Kidney epithelial cell (primary cell): ENCODE measurements at regions not wholly inside any gene's neighbourhood (a gene's known extent, or its start where the extent isn't known, plus 50 kb on each side); places are given as distances from the start of the nearest gene placed in this dataset.

Source experiments
- DNase-seq: peaks from one replicate; pipeline ENCODE4 v3.0.0-alpha.2; 2010; ENCODE audit warnings: low read depth
- H3K27me3 ChIP-seq: 2 replicates; pipeline ENCODE4 v1.6.0; 2011; ENCODE audit warnings: low read length; ENCODE audit not compliant: control insufficient read depth, insufficient read depth
- H3K36me3 ChIP-seq: 2 replicates; pipeline ENCODE4 v1.5.1; 2011; ENCODE audit warnings: low read length; ENCODE audit not compliant: control insufficient read depth, insufficient read depth
- H3K4me3 ChIP-seq: 2 replicates; pipeline ENCODE4 v1.5.1; 2011; ENCODE audit warnings: low read depth, mild to moderate bottlenecking, control low read depth, low read length
- CTCF ChIP-seq: IDR thresholded peaks from 2 replicates; pipeline ENCODE4 v1.5.1; 2011; ENCODE audit warnings: mild to moderate bottlenecking, moderate library complexity, low read length, control low read depth, inconsistent platforms; ENCODE audit not compliant: insufficient read depth, poor library complexity, severe bottlenecking

DNA sequence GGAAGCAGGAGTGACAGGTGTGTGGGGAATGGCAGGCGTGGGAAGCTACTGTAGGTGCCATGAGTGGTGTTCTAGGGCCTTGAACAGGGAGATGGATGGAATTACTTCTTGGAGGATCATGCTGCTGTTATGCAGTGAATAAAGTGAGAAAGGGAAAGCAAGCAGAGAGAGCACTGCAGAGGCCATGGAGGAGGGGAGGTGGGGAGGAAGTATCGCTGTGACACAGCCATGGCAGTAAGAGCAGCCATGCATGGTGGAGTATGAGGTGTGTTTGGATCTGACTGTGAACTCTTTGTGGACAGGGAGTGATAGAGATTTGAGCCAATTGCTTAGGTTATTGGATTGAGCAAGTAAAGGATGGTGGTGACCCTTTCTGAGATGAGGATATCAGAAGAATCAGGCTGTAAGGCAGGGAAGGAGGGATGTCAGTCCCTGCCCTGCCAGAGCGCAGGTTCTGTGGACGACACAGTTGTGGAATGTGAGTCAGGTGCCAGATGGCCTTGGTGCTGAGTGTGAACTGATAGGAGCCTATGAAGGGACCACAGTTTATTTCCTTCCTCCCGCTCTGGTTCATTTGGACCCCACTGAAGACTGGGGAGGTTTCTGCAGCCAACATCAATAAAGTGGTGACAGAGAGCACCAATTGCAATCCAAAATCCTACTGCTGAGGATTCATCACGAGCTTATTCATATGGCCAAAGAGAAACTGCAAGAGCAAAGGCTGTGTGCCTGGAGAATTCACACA, 105.5 kb upstream of the TMEM72 start:
- H3K27me3 ChIP-seq = no peaks in the 10 kb centered on the region
- no peaks in the 10 kb centered on the region for H3K36me3 ChIP-seq
- no peak for TF ChIP-seq CTCF
- H3K4me3 ChIP-seq = no peak overlapping the region
- no peak for DNase-seq

DNA sequence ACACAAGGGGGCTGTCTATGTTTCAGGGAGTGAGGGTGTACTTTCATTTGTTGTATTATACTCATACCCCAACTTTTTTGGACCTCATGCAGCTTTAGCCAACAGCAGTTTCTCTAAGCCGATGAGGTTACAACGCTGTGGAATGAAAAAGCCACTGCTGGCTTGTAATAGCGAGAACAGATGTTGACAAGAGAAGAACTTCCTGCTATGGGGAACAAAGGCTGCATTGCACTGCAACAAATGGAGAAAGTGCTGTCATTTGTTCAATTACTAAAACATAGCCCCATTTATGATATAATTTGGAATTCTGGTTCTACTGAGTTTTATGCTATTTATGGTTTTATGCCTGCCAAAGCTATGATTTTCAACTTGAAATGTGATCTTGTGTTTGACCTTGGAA, 104.2 kb upstream of the TMEM72 start:
- DNase-seq = no peak
- no peak for TF ChIP-seq CTCF

GRCh38 chr10:44807451-44807850, 103.7 kb upstream of the TMEM72 start:
- Histone ChIP-seq H3K27me3 (no peaks in the 10 kb centered on the region), H3K36me3 (no peaks in the 10 kb centered on the region), H3K4me3 (no peak overlapping the region)
- DNase-seq = no peak
- TF ChIP-seq CTCF = no peak

More for the DNA sequence above, 104.2 kb upstream of the TMEM72 start:
- Histone ChIP-seq H3K27me3 (no peaks in the 10 kb centered on the region), H3K36me3 (no peaks in the 10 kb centered on the region), H3K4me3 (no peak overlapping the region)

- no peak for DNase-seq
- no peak for TF ChIP-seq CTCF
- Histone ChIP-seq H3K36me3 (no peaks in the 10 kb centered on the region), H3K4me3 (no peak overlapping the region), H3K27me3 (no peaks in the 10 kb centered on the region)
Measured at GRCh38 chr10:44809647-44810046, 101.5 kb upstream of the TMEM72 start.

- DNase-seq = no peak
- TF ChIP-seq CTCF = no peak
- Histone ChIP-seq H3K27me3 (no peaks in the 10 kb centered on the region), H3K4me3 (no peak overlapping the region), H3K36me3 (no peaks in the 10 kb centered on the region)
Measured at GRCh38 chr10:44811072-44811471, 100.1 kb upstream of the TMEM72 start.

GRCh38 chr10:44813201-44813600, 97.9 kb upstream of the TMEM72 start:
- TF ChIP-seq CTCF = no peak
- no peak overlapping the region for H3K4me3 ChIP-seq
- DNase-seq = no peak
- H3K36me3 ChIP-seq = no peaks in the 10 kb centered on the region
- no peaks in the 10 kb centered on the region for H3K27me3 ChIP-seq
